T-helper 1 cell treated with Interleukin-12 subunit alpha and Interleukin-12 subunit beta and Interleukin-4 antibody, amounts not matched to agents 30 μg/mL and 1 μg/mL, for 36 hours (primary cell): ENCODE measurements at regions not wholly inside any gene's neighbourhood (a gene's known extent, or its start where the extent isn't known, plus 50 kb on each side); places are given as distances from the start of the nearest gene placed in this dataset.

Experiments used
- H3K27ac Mint-ChIP-seq: one replicate; pipeline ENCODE4 v1.8.0; 2021; ENCODE audit warnings: mild to moderate bottlenecking, mixed read lengths
- H3K27me3 Mint-ChIP-seq: one replicate; pipeline ENCODE4 v1.8.0; 2021; ENCODE audit warnings: low read depth, mixed read lengths
- H3K36me3 Mint-ChIP-seq: one replicate; pipeline ENCODE4 v1.8.0; 2021; ENCODE audit warnings: low read depth, mixed read lengths
- H3K4me1 Mint-ChIP-seq: one replicate; pipeline ENCODE4 v1.8.0; 2021; ENCODE audit warnings: low read depth, mixed read lengths
- H3K4me3 Mint-ChIP-seq: one replicate; pipeline ENCODE4 v1.8.0; 2021; ENCODE audit warnings: mild to moderate bottlenecking, moderate library complexity, mixed read lengths
- H3K9me3 Mint-ChIP-seq: one replicate; pipeline ENCODE4 v1.8.0; 2021; ENCODE audit warnings: mixed read lengths

- H3K27me3 Mint-ChIP-seq = no peaks in the 10 kb centered on the region
- H3K9me3 Mint-ChIP-seq = peaks cover 18% of the 10 kb centered on the region
- no peaks in the 10 kb centered on the region for H3K4me1 Mint-ChIP-seq
- H3K4me3 Mint-ChIP-seq = no peak overlapping the region
- H3K36me3 Mint-ChIP-seq = no peaks in the 10 kb centered on the region
- no peak overlapping the region for H3K27ac Mint-ChIP-seq
Observed at GRCh38 chr13:34401696-34402095, 540.4 kb upstream of the NBEA start.

DNA sequence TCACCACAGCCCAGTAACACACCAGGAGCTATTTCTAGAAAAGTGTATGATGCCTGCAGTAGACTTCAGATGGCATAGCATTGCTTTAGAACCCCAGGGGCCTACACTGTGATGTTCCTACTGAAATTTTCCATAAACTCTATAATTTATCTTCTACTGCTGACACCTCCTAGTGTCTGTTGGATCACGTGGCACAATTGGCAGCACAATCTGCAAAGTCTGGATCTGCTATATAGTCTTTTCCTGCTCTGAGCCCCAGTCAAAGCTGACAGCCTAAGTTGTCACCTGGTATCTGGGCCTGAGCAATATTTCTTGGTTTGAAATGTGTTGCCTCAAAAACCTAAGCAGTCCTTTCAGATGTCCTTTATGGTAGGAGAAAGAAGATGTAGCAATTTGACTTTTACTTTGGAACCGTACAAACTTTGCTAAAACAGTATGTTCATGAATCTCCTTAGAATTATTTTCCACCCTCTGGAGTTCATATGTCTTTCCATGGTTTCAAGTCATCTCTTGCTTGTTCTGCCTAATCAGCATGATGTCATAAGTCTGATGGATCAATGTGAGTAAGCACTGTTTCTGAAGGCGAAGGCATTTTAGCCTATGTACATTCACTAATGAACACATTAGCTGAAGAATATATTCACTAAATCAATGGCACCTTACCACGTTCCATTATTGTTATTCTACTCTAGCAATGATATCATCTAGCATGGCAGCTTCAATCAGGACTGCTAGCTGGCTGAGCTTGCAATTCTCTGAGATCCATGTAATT, 536.5 kb upstream of the NBEA start:
- Mint-ChIP-seq H3K27ac (no peak overlapping the region), H3K27me3 (no peaks in the 10 kb centered on the region), H3K9me3 (peaks cover 4% of the 10 kb centered on the region), H3K4me1 (no peaks in the 10 kb centered on the region), H3K4me3 (no peak overlapping the region), H3K36me3 (no peaks in the 10 kb centered on the region)

- H3K4me3 Mint-ChIP-seq = no peak overlapping the region
- no peak overlapping the region for H3K27ac Mint-ChIP-seq
- H3K4me1 Mint-ChIP-seq = no peaks in the 10 kb centered on the region
- no peaks in the 10 kb centered on the region for H3K36me3 Mint-ChIP-seq
- no peaks in the 10 kb centered on the region for H3K27me3 Mint-ChIP-seq
- peaks cover 7% of the 10 kb centered on the region for H3K9me3 Mint-ChIP-seq
Observed at GRCh38 chr13:34408640-34409039, 533.4 kb upstream of the NBEA start.

GRCh38 chr13:34409496-34410182, 532.4 kb upstream of the NBEA start:
- Mint-ChIP-seq H3K36me3 (no peaks in the 10 kb centered on the region), H3K4me1 (no peaks in the 10 kb centered on the region), H3K27ac (no peak overlapping the region), H3K9me3 (peaks cover 14% of the 10 kb centered on the region), H3K27me3 (no peaks in the 10 kb centered on the region), H3K4me3 (no peak overlapping the region)

GRCh38 chr13:34410678-34411077, 531.4 kb upstream of the NBEA start:
- no peak overlapping the region for H3K27ac Mint-ChIP-seq
- H3K27me3 Mint-ChIP-seq = no peaks in the 10 kb centered on the region
- H3K4me3 Mint-ChIP-seq = no peak overlapping the region
- no peaks in the 10 kb centered on the region for H3K4me1 Mint-ChIP-seq
- peaks cover 14% of the 10 kb centered on the region for H3K9me3 Mint-ChIP-seq
- no peaks in the 10 kb centered on the region for H3K36me3 Mint-ChIP-seq

- Mint-ChIP-seq H3K36me3 (no peaks in the 10 kb centered on the region), H3K27me3 (no peaks in the 10 kb centered on the region), H3K4me3 (no peak overlapping the region), H3K9me3 (peaks cover 14% of the 10 kb centered on the region), H3K4me1 (no peaks in the 10 kb centered on the region), H3K27ac (no peak overlapping the region)
Observed at GRCh38 chr13:34411177-34411576, 530.9 kb upstream of the NBEA start.

GRCh38 chr13:34411894-34412293, 530.2 kb upstream of the NBEA start:
- no peak overlapping the region for H3K4me3 Mint-ChIP-seq
- no peaks in the 10 kb centered on the region for H3K27me3 Mint-ChIP-seq
- H3K36me3 Mint-ChIP-seq = no peaks in the 10 kb centered on the region
- H3K9me3 Mint-ChIP-seq = peaks cover 14% of the 10 kb centered on the region
- H3K27ac Mint-ChIP-seq = no peak overlapping the region
- H3K4me1 Mint-ChIP-seq = no peaks in the 10 kb centered on the region

DNA sequence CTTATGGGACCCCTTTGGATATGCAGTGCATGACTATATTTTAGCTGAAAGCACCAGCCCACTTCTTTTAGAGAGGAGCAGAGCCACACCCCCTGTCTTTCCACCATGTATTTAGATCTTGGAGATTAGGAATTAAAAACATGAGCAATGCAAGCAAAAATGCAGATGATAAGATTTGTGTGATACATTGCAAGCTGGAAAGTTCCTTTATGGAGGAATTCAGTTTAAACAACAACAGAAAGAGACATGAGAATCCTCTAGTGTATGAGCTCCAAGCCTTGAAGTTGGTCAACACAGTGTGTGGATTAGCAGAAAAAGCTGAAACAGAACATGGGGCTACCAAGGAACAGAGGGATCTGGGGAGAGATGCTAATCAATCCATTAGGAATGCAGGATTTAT, 529.8 kb upstream of the NBEA start:
- no peak overlapping the region for H3K4me3 Mint-ChIP-seq
- H3K9me3 Mint-ChIP-seq = peaks cover 14% of the 10 kb centered on the region
- H3K27me3 Mint-ChIP-seq = no peaks in the 10 kb centered on the region
- no peaks in the 10 kb centered on the region for H3K4me1 Mint-ChIP-seq
- no peak overlapping the region for H3K27ac Mint-ChIP-seq
- no peaks in the 10 kb centered on the region for H3K36me3 Mint-ChIP-seq

DNA sequence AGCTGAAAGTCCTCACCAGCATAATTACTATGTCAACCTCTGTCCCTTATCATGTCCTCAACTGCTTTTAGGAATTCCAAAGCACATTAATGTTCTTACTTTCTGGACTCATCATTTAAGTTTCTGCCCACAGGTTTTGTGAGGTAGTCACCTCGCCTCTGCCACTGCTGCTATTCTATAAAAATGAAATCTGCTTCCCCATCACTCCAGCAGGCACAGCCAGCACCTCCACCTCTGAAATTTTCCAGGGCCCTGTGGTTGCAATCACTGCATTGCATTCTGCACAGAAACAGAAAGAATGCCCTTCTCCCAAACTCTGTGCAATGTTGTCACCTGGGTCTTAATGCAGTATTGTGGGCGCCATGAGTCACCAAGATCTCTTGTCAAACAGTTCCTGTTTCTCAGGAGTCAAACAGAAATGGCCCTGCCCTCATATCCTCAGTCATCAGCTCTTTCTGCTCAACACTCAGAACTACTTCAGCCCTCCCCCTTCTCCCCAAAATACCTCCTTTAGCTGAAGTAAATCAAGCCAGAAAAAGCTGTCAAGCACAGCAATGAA, 529.2 kb upstream of the NBEA start:
- Mint-ChIP-seq H3K27me3 (no peaks in the 10 kb centered on the region), H3K27ac (no peak overlapping the region), H3K4me3 (no peak overlapping the region), H3K36me3 (no peaks in the 10 kb centered on the region), H3K9me3 (peaks cover 14% of the 10 kb centered on the region), H3K4me1 (no peaks in the 10 kb centered on the region)

- H3K36me3 Mint-ChIP-seq = no peaks in the 10 kb centered on the region
- H3K9me3 Mint-ChIP-seq = peaks cover 12% of the 10 kb centered on the region
- no peaks in the 10 kb centered on the region for H3K4me1 Mint-ChIP-seq
- H3K4me3 Mint-ChIP-seq = no peak overlapping the region
- H3K27ac Mint-ChIP-seq = no peak overlapping the region
- no peaks in the 10 kb centered on the region for H3K27me3 Mint-ChIP-seq
Observed at GRCh38 chr13:34413538-34414210, 528.4 kb upstream of the NBEA start.

- no peaks in the 10 kb centered on the region for H3K36me3 Mint-ChIP-seq
- no peak overlapping the region for H3K4me3 Mint-ChIP-seq
- H3K27ac Mint-ChIP-seq = no peak overlapping the region
- no peaks in the 10 kb centered on the region for H3K4me1 Mint-ChIP-seq
- H3K9me3 Mint-ChIP-seq = peaks cover 10% of the 10 kb centered on the region
- no peaks in the 10 kb centered on the region for H3K27me3 Mint-ChIP-seq
Observed at GRCh38 chr13:34414616-34415015, 527.5 kb upstream of the NBEA start.

DNA sequence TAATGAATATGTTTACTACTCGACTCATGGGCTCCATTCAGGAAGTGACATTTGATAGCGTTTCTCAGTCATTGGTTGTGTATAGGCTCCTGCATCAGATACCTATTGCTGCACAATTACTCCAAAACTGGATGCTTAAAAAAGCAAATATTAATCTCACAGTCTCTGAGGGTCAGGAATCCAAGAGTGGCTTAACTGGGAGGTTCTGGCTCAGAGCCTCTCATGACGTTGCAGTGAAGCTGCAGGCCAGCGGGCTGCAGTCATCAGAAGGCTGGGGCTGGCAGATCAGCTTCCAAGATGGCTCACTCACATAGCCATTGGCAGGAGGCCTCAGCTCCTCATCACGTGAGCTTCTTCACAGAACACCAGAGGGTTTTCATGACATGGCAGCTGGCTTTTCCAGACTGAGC, 525.1 kb upstream of the NBEA start:
- H3K27ac Mint-ChIP-seq = no peak overlapping the region
- H3K36me3 Mint-ChIP-seq = no peaks in the 10 kb centered on the region
- H3K27me3 Mint-ChIP-seq = no peaks in the 10 kb centered on the region
- H3K9me3 Mint-ChIP-seq = peaks cover 6% of the 10 kb centered on the region
- no peak overlapping the region for H3K4me3 Mint-ChIP-seq
- H3K4me1 Mint-ChIP-seq = no peaks in the 10 kb centered on the region

GRCh38 chr13:34417896-34418295, 524.2 kb upstream of the NBEA start:
- Mint-ChIP-seq H3K4me1 (no peaks in the 10 kb centered on the region), H3K36me3 (no peaks in the 10 kb centered on the region)

DNA sequence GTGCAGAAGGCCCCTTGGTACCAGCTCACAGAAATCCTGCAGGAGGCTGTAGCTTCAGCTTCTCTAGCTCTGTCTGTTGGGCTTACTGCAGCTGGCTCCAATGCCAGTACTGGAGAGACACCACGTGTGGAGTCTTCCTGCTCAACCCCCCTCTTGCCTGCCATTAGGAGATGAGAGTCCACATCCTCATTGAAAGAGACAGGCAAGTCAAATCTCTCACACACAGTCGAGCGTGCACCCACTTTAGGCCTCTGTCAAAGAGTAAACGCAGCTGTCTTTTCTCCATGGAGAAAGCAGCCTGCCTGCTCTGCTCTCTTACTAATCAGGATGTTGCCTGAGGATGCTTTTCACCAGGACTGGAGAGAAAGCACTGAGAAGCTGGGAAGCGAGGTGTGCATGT, 523.0 kb upstream of the NBEA start:
- Mint-ChIP-seq H3K9me3 (peaks cover 10% of the 10 kb centered on the region), H3K4me1 (no peaks in the 10 kb centered on the region), H3K27me3 (no peaks in the 10 kb centered on the region), H3K4me3 (no peak overlapping the region), H3K27ac (no peak overlapping the region), H3K36me3 (no peaks in the 10 kb centered on the region)

More at GRCh38 chr13:34417896-34418295, 524.2 kb upstream of the NBEA start:
- Mint-ChIP-seq H3K27me3 (no peaks in the 10 kb centered on the region), H3K27ac (no peak overlapping the region), H3K4me3 (no peak overlapping the region), H3K9me3 (peaks cover 7% of the 10 kb centered on the region)

GRCh38 chr13:34419755-34420154, 522.3 kb upstream of the NBEA start:
- Mint-ChIP-seq H3K36me3 (no peaks in the 10 kb centered on the region), H3K4me3 (no peak overlapping the region), H3K27ac (no peak overlapping the region), H3K4me1 (no peaks in the 10 kb centered on the region), H3K9me3 (peaks cover 6% of the 10 kb centered on the region), H3K27me3 (no peaks in the 10 kb centered on the region)
